PFSK-1 (cell line): ENCODE measurements at regions not wholly inside any gene's neighbourhood (a gene's known extent, or its start where the extent isn't known, plus 50 kb on each side); places are given as distances from the start of the nearest gene placed in this dataset.

Experiments
- FOXP2 ChIP-seq: optimal IDR thresholded peaks from 2 replicates; pipeline ENCODE3; 2011; ENCODE audit warnings: borderline replicate concordance, control low read depth, inconsistent platforms; ENCODE audit not compliant: insufficient read depth; ENCODE audit errors: extremely low read length, extremely low read depth
- POLR2AphosphoS5 ChIP-seq: IDR thresholded peaks from 2 replicates; pipeline ENCODE4 v1.6.1; 2012; ENCODE audit warnings: low read depth, mild to moderate bottlenecking, control low read depth, low read length, moderate library complexity
- REST ChIP-seq, 2 experiments: IDR thresholded peaks; 2 replicates each; pipeline versions ENCODE4 v1.6.1 to v1.8.0; 2011 to 2012; ENCODE audit warnings: low read depth in 2 of 2, low read length in 2 of 2, control low read depth in 1 of 2, inconsistent platforms in 1 of 2, mild to moderate bottlenecking in 1 of 2, moderate library complexity in 1 of 2; ENCODE audit not compliant: insufficient read depth in 1 of 2
- SIN3A ChIP-seq: IDR thresholded peaks from 2 replicates; pipeline ENCODE4 v1.6.1; 2012; ENCODE audit warnings: mild to moderate bottlenecking, low read length, moderate library complexity, borderline replicate concordance; ENCODE audit not compliant: insufficient read depth
- TAF1 ChIP-seq: IDR thresholded peaks from 2 replicates; pipeline ENCODE4 v1.6.1; 2012; ENCODE audit warnings: low read length, control low read depth, borderline replicate concordance; ENCODE audit not compliant: insufficient read depth

- no peak for TF ChIP-seq FOXP2
- TF ChIP-seq POLR2AphosphoS5 = no peak
- TF ChIP-seq REST (IDR thresholded peaks at IDR 0.05; ENCODE audit: insufficient read depth in 1 of 2, low read depth in 2 of 2, low read length in 2 of 2) = no peak
- TF ChIP-seq SIN3A = no peak
- TF ChIP-seq TAF1 = no peak
These were observed 337.5 kb upstream of the PDE3A start for GRCh38 chr12:20030826-20031225.

DNA sequence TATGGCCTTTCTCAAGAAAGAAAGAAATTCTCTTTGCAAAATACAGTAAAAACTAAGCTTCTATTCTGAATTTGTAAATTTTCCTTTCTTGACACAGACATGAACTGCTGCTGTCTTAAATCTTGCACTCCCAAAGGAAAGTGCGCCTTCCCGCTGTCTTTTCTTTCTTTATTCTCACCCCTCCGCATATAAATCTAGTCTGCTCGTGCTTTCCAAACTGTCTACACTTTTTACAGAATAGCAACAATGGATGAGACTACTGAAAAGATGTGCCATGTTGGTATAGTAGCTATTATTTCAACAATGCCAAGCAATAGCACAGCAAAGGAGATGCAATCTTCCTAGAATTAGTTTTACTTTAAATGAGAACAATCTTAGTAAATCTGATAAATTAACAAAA, 328.8 kb upstream of the PDE3A start:
- TF ChIP-seq POLR2AphosphoS5 (no peak), REST (IDR thresholded peaks at IDR 0.05; ENCODE audit: insufficient read depth in 1 of 2, low read depth in 2 of 2, low read length in 2 of 2) (no peak), SIN3A (no peak), FOXP2 (no peak), TAF1 (no peak)

GRCh38 chr12:20040184-20040583, 328.2 kb upstream of the PDE3A start:
- TF ChIP-seq POLR2AphosphoS5 = no peak
- TF ChIP-seq SIN3A = no peak
- no peak for TF ChIP-seq REST (IDR thresholded peaks at IDR 0.05; ENCODE audit: insufficient read depth in 1 of 2, low read depth in 2 of 2, low read length in 2 of 2)
- no peak for TF ChIP-seq TAF1
- TF ChIP-seq FOXP2 = no peak

GRCh38 chr12:20040831-20041230, 327.5 kb upstream of the PDE3A start:
- TF ChIP-seq POLR2AphosphoS5 (no peak), FOXP2 (no peak), SIN3A (no peak), TAF1 (no peak), REST (IDR thresholded peaks at IDR 0.05; ENCODE audit: insufficient read depth in 1 of 2, low read depth in 2 of 2, low read length in 2 of 2) (no peak)

DNA sequence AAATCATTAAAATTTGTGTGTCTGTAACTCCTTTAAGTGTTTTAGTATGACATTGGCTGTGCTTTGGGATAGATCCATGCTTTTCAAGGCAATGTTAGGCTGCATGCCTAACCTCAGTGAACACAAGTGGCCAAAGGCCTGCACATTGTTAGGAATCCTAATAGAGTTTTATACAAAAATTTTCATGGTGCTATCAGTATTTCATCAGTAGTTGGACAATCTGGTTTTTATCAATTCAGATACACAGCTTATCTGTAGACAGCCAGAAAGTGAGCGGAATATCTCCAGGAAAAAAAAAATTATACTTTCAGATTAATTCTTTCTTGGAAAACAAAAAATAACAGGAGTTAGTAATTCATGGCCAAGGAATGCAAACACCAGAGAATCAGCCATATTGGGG, 324.0 kb upstream of the PDE3A start:
- TF ChIP-seq REST (IDR thresholded peaks at IDR 0.05; ENCODE audit: insufficient read depth in 1 of 2, low read depth in 2 of 2, low read length in 2 of 2) = no peak
- TF ChIP-seq TAF1 = no peak
- TF ChIP-seq FOXP2 = no peak
- no peak for TF ChIP-seq SIN3A
- TF ChIP-seq POLR2AphosphoS5 = no peak
